CD4-positive, CD25-positive, alpha-beta regulatory T cell (primary cell): ENCODE measurements at regions not wholly inside any gene's neighbourhood (a gene's known extent, or its start where the extent isn't known, plus 50 kb on each side); places are given as distances from the start of the nearest gene placed in this dataset.
"Not testable (repeated sequence)": the region's sequence is repeated elsewhere in the genome, so short reads cannot be mapped to it uniquely, and the experiment has no call there.

Experiments
- ATAC-seq, 2 donors: fragments of 150-1000 bp; cut with Tn5 transposase; one replicate each; pipeline ENCODE4 v1.10.0; 2021; ENCODE audit warnings: low read depth in 2 of 2, moderate number of reproducible peaks in 2 of 2, moderate library complexity in 1 of 2
- DNase-seq, 3 donors: peaks; one replicate each; pipeline versions ENCODE4 v3.0.0 to v3.0.0-alpha.2; 2012 to 2022; ENCODE audit warnings: mixed read lengths in 1 of 3
- H3K27ac ChIP-seq: one replicate; pipeline ENCODE4 v1.7.0; 2013; ENCODE audit warnings: mild to moderate bottlenecking, low read length; ENCODE audit not compliant: insufficient read depth, poor library complexity, severe bottlenecking
- H3K27me3 ChIP-seq: one replicate; pipeline ENCODE4 v1.7.0; 2013; ENCODE audit warnings: low read length; ENCODE audit not compliant: control insufficient read depth, insufficient read depth
- H3K36me3 ChIP-seq: one replicate; pipeline ENCODE4 v1.7.0; 2013; ENCODE audit warnings: mild to moderate bottlenecking, low read length, moderate library complexity; ENCODE audit not compliant: control insufficient read depth, insufficient read depth
- H3K4me1 ChIP-seq: 2 replicates; pipeline ENCODE4 v1.7.0; 2013; ENCODE audit warnings: mild to moderate bottlenecking, low read length; ENCODE audit not compliant: insufficient read depth, control insufficient read depth, poor library complexity, severe bottlenecking
- H3K4me3 ChIP-seq: one replicate; pipeline ENCODE4 v1.7.0; 2013; ENCODE audit warnings: low read depth, mild to moderate bottlenecking, low read length, moderate library complexity
- H3K9me3 ChIP-seq, 2 experiments: 1 replicate in 1 of 2; 2 replicates in 1 of 2; pipeline ENCODE4 v1.7.0; 2013; ENCODE audit warnings: low read length in 2 of 2, mild to moderate bottlenecking in 1 of 2, moderate library complexity in 1 of 2; ENCODE audit not compliant: control insufficient read depth in 2 of 2
- H3K27ac Mint-ChIP-seq, 3 donors: one replicate each; pipeline ENCODE4 v1.8.0; 2020 to 2022; ENCODE audit warnings: mild to moderate bottlenecking in 3 of 3, mixed read lengths in 3 of 3, moderate library complexity in 2 of 3
- H3K27me3 Mint-ChIP-seq: one replicate; pipeline ENCODE4 v1.8.0; 2022; ENCODE audit warnings: mild to moderate bottlenecking, mixed read lengths
- H3K36me3 Mint-ChIP-seq: one replicate; pipeline ENCODE4 v1.8.0; 2020; ENCODE audit warnings: mixed read lengths
- H3K4me1 Mint-ChIP-seq, 4 donors: one replicate each; pipeline ENCODE4 v1.8.0; 2020 to 2022; ENCODE audit warnings: mixed read lengths in 4 of 4, mild to moderate bottlenecking in 1 of 4
- H3K4me3 Mint-ChIP-seq, 4 donors: one replicate each; pipeline ENCODE4 v1.8.0; 2020 to 2022; ENCODE audit warnings: mild to moderate bottlenecking in 4 of 4, mixed read lengths in 4 of 4, moderate library complexity in 3 of 4
- H3K9me3 Mint-ChIP-seq, 7 donors: one replicate each; pipeline ENCODE4 v1.8.0; 2020 to 2022; ENCODE audit warnings: mixed read lengths in 7 of 7, mild to moderate bottlenecking in 3 of 7, moderate library complexity in 2 of 7

GRCh38 chr1:212515329-212515760 is 82.6 kb downstream of the NENF start:
- peaks cover 9% of the 10 kb centered on the region for H3K4me1 ChIP-seq
- H3K27ac ChIP-seq: no peak overlapping the region
- Mint-ChIP-seq H3K4me1 (peaks cover 0 to 16% (median 0%) of the 10 kb centered on the region in 4 donors), H3K27me3 (peaks cover 69% of the 10 kb centered on the region), H3K27ac (peak overlapping the region in 1 of 3 donors; percentile 14), H3K36me3 (peaks cover 3% of the 10 kb centered on the region), H3K4me3 (no peak overlapping the region), H3K9me3 (peaks cover 0 to 4% (median 0%) of the 10 kb centered on the region in 7 donors)
- H3K9me3 ChIP-seq: no peaks in the 10 kb centered on the region
- H3K36me3 ChIP-seq: no peaks in the 10 kb centered on the region
- DNase-seq (no peak), ATAC-seq (no peak)
- H3K4me3 ChIP-seq: no peak overlapping the region
- peaks cover 19% of the 10 kb centered on the region for H3K27me3 ChIP-seq

GRCh38 chr1:212516012-212516411 is 83.3 kb downstream of the NENF start:
- not testable (repeated sequence) for H3K4me1 ChIP-seq, ATAC-seq, H3K9me3 ChIP-seq, H3K4me3 ChIP-seq, H3K4me3 Mint-ChIP-seq, H3K27ac ChIP-seq, H3K27ac Mint-ChIP-seq, H3K36me3 Mint-ChIP-seq, H3K9me3 Mint-ChIP-seq, DNase-seq, H3K36me3 ChIP-seq
- Mint-ChIP-seq H3K4me1 (peaks cover 0 to 16% (median 0%) of the 10 kb centered on the region in 4 donors), H3K27me3 (peaks cover 75% of the 10 kb centered on the region)
- peaks cover 15% of the 10 kb centered on the region for H3K27me3 ChIP-seq

GRCh38 chr1:212518188-212519054 is 85.7 kb downstream of the NENF start:
- Histone ChIP-seq H3K4me1 (peaks cover 9% of the 10 kb centered on the region), H3K9me3 (no peaks in the 10 kb centered on the region), H3K36me3 (no peaks in the 10 kb centered on the region), H3K27ac (no peak overlapping the region), H3K27me3 (peaks cover 17% of the 10 kb centered on the region), H3K4me3 (no peak overlapping the region)
- Mint-ChIP-seq H3K27ac (no peak overlapping the region), H3K4me1 (peaks cover 0 to 16% (median 4%) of the 10 kb centered on the region in 4 donors), H3K4me3 (no peak overlapping the region), H3K9me3 (peaks cover 0 to 3% (median 0%) of the 10 kb centered on the region in 7 donors), H3K36me3 (peaks cover 3% of the 10 kb centered on the region), H3K27me3 (peaks cover 67% of the 10 kb centered on the region)
- no peak for DNase-seq
- ATAC-seq: no peak

GRCh38 chr1:212519131-212519530 is 86.4 kb downstream of the NENF start:
- H3K27ac Mint-ChIP-seq: no peak overlapping the region
- Histone ChIP-seq H3K9me3 (no peaks in the 10 kb centered on the region), H3K27me3 (peaks cover 17% of the 10 kb centered on the region), H3K4me1 (peaks cover 8% of the 10 kb centered on the region), H3K4me3 (no peak overlapping the region), H3K27ac (no peak overlapping the region), H3K36me3 (no peaks in the 10 kb centered on the region)
- peaks cover 0 to 12% (median 4%) of the 10 kb centered on the region in 4 donors for H3K4me1 Mint-ChIP-seq
- H3K4me3 Mint-ChIP-seq: no peak overlapping the region
- no peak for ATAC-seq
- H3K9me3 Mint-ChIP-seq: peaks cover 0 to 3% (median 0%) of the 10 kb centered on the region in 7 donors
- peaks cover 3% of the 10 kb centered on the region for H3K36me3 Mint-ChIP-seq
- H3K27me3 Mint-ChIP-seq: peaks cover 63% of the 10 kb centered on the region
- no peak for DNase-seq

- ATAC-seq: no peak
- Mint-ChIP-seq H3K27me3 (peaks cover 65% of the 10 kb centered on the region), H3K4me3 (no peak overlapping the region)
Measured at GRCh38 chr1:212520299-212520698, 87.6 kb downstream of the NENF start.

GRCh38 chr1:212520746-212521145 is 87.8 kb upstream of the ATF3 start:
- peaks cover 60% of the 10 kb centered on the region for H3K27me3 Mint-ChIP-seq
- H3K9me3 ChIP-seq: no peaks in the 10 kb centered on the region
- H3K27me3 ChIP-seq: peaks cover 14% of the 10 kb centered on the region
- H3K4me3 ChIP-seq: no peak overlapping the region
- no peak for DNase-seq
- H3K4me1 ChIP-seq: no peaks in the 10 kb centered on the region
- no peak for ATAC-seq
- no peak overlapping the region for H3K4me3 Mint-ChIP-seq
- no peaks in the 10 kb centered on the region for H3K36me3 Mint-ChIP-seq
- H3K4me1 Mint-ChIP-seq: peaks cover 0 to 6% (median 2%) of the 10 kb centered on the region in 4 donors
- no peak overlapping the region for H3K27ac ChIP-seq
- H3K36me3 ChIP-seq: no peaks in the 10 kb centered on the region
- no peak overlapping the region for H3K27ac Mint-ChIP-seq
- H3K9me3 Mint-ChIP-seq: peaks cover 0 to 3% (median 0%) of the 10 kb centered on the region in 7 donors

More at GRCh38 chr1:212520299-212520698, 87.6 kb downstream of the NENF start:
- H3K9me3 ChIP-seq: no peaks in the 10 kb centered on the region
- no peaks in the 10 kb centered on the region for H3K4me1 ChIP-seq
- H3K4me3 ChIP-seq: no peak overlapping the region
- H3K36me3 ChIP-seq: no peaks in the 10 kb centered on the region
- H3K27ac ChIP-seq: no peak overlapping the region
- Mint-ChIP-seq H3K9me3 (peaks cover 0 to 3% (median 0%) of the 10 kb centered on the region in 7 donors), H3K4me1 (peaks cover 0 to 6% (median 4%) of the 10 kb centered on the region in 4 donors), H3K36me3 (peaks cover 3% of the 10 kb centered on the region), H3K27ac (no peak overlapping the region)
- DNase-seq: no peak
- peaks cover 17% of the 10 kb centered on the region for H3K27me3 ChIP-seq

- peaks cover 0 to 6% (median 1%) of the 10 kb centered on the region in 4 donors for H3K4me1 Mint-ChIP-seq
- Histone ChIP-seq H3K27me3 (peaks cover 12% of the 10 kb centered on the region), H3K9me3 (no peaks in the 10 kb centered on the region), H3K4me1 (no peaks in the 10 kb centered on the region), H3K27ac (no peak overlapping the region), H3K4me3 (no peak overlapping the region), H3K36me3 (no peaks in the 10 kb centered on the region)
- H3K9me3 Mint-ChIP-seq: no peaks in the 10 kb centered on the region
- peaks cover 49% of the 10 kb centered on the region for H3K27me3 Mint-ChIP-seq
- no peaks in the 10 kb centered on the region for H3K36me3 Mint-ChIP-seq
- no peak for DNase-seq
- no peak for ATAC-seq
- no peak overlapping the region for H3K4me3 Mint-ChIP-seq
- no peak overlapping the region for H3K27ac Mint-ChIP-seq
Measured at GRCh38 chr1:212525479-212526110, 83.0 kb upstream of the ATF3 start.
